ENCODE measurements at regions not wholly inside any gene's neighbourhood (a gene's known extent, or its start where the extent isn't known, plus 50 kb on each side); places are given as distances from the start of the nearest gene placed in this dataset.
"Not testable (repeated sequence)": the region's sequence is repeated elsewhere in the genome, so short reads cannot be mapped to it uniquely, and the experiment has no call there.

GRCh38 chr7:153110606-153111005, 351.1 kb downstream of the ACTR3B start:
- H3K4me3 Mint-ChIP-seq (ENCODE audit: unreplicated experiment) = no peak overlapping the region
- no peak for DNase-seq (ENCODE audit: unreplicated experiment)
- no TSS peak for BruUV-seq (replicated peaks)
- no peak overlapping the region for H3K27ac Mint-ChIP-seq (ENCODE audit: low read depth, unreplicated experiment)
- H3K36me3 Mint-ChIP-seq (ENCODE audit: insufficient read depth, unreplicated experiment) = no peaks in the 10 kb centered on the region
- no peak for TF ChIP-seq CTCF (IDR thresholded peaks at IDR 0.05; ENCODE audit: unreplicated experiment)
- ChIA-PET CTCF (no interaction called here), POLR2A (no interaction called here)
- no peaks in the 10 kb centered on the region for H3K27me3 Mint-ChIP-seq (ENCODE audit: insufficient read depth, unreplicated experiment)
- intact Hi-C loops (cut with micrococcal nuclease) = no loop called here
- no peaks in the 10 kb centered on the region for H3K4me1 Mint-ChIP-seq (ENCODE audit: insufficient read depth, unreplicated experiment)
- H3K9me3 Mint-ChIP-seq (ENCODE audit: unreplicated experiment) = no peaks in the 10 kb centered on the region

GRCh38 chr7:153122255-153122654, 362.7 kb downstream of the ACTR3B start:
- H3K4me3 Mint-ChIP-seq (ENCODE audit: unreplicated experiment); H3K9me3 Mint-ChIP-seq (ENCODE audit: unreplicated experiment); intact Hi-C loops (cut with micrococcal nuclease); POLR2A ChIA-PET; H3K36me3 Mint-ChIP-seq (ENCODE audit: insufficient read depth, unreplicated experiment); H3K4me1 Mint-ChIP-seq (ENCODE audit: insufficient read depth, unreplicated experiment); H3K27ac Mint-ChIP-seq (ENCODE audit: low read depth, unreplicated experiment); CTCF ChIA-PET; H3K27me3 Mint-ChIP-seq (ENCODE audit: insufficient read depth, unreplicated experiment); BruUV-seq (replicated peaks); DNase-seq (ENCODE audit: unreplicated experiment): not testable (repeated sequence)

GRCh38 chr7:153130052-153130451, 370.5 kb downstream of the ACTR3B start:
- BruUV-seq (replicated peaks) = no TSS peak
- DNase-seq (ENCODE audit: unreplicated experiment) = no peak
- H3K9me3 Mint-ChIP-seq (ENCODE audit: unreplicated experiment) = peaks cover 19% of the 10 kb centered on the region
- H3K27ac Mint-ChIP-seq (ENCODE audit: low read depth, unreplicated experiment) = no peak overlapping the region
- POLR2A ChIA-PET = no interaction called here
- H3K36me3 Mint-ChIP-seq (ENCODE audit: insufficient read depth, unreplicated experiment) = no peaks in the 10 kb centered on the region
- no peaks in the 10 kb centered on the region for H3K27me3 Mint-ChIP-seq (ENCODE audit: insufficient read depth, unreplicated experiment)
- CTCF ChIA-PET = no interaction called here
- no peak for TF ChIP-seq CTCF (IDR thresholded peaks at IDR 0.05; ENCODE audit: unreplicated experiment)
- no peaks in the 10 kb centered on the region for H3K4me1 Mint-ChIP-seq (ENCODE audit: insufficient read depth, unreplicated experiment)
- no peak overlapping the region for H3K4me3 Mint-ChIP-seq (ENCODE audit: unreplicated experiment)
- intact Hi-C loops (cut with micrococcal nuclease) = no loop called here

- ChIA-PET POLR2A (no interaction called here), CTCF (no interaction called here)
- no peak for TF ChIP-seq CTCF (IDR thresholded peaks at IDR 0.05; ENCODE audit: unreplicated experiment)
- no peak for DNase-seq (ENCODE audit: unreplicated experiment)
- Mint-ChIP-seq H3K9me3 (ENCODE audit: unreplicated experiment) (peaks cover 6% of the 10 kb centered on the region), H3K27me3 (ENCODE audit: insufficient read depth, unreplicated experiment) (no peaks in the 10 kb centered on the region), H3K4me3 (ENCODE audit: unreplicated experiment) (no peak overlapping the region), H3K36me3 (ENCODE audit: insufficient read depth, unreplicated experiment) (peaks cover 7% of the 10 kb centered on the region), H3K27ac (ENCODE audit: low read depth, unreplicated experiment) (no peak overlapping the region), H3K4me1 (ENCODE audit: insufficient read depth, unreplicated experiment) (peaks cover 4% of the 10 kb centered on the region)
- no TSS peak for BruUV-seq (replicated peaks)
- intact Hi-C loops (cut with micrococcal nuclease) = no loop called here
Measured at GRCh38 chr7:153151766-153152165, 392.2 kb downstream of the ACTR3B start.

GRCh38 chr7:153152801-153153422, 393.4 kb downstream of the ACTR3B start:
- intact Hi-C loops (cut with micrococcal nuclease) = no loop called here
- Mint-ChIP-seq H3K27me3 (ENCODE audit: insufficient read depth, unreplicated experiment) (no peaks in the 10 kb centered on the region), H3K9me3 (ENCODE audit: unreplicated experiment) (peaks cover 4% of the 10 kb centered on the region), H3K4me3 (ENCODE audit: unreplicated experiment) (no peak overlapping the region), H3K27ac (ENCODE audit: low read depth, unreplicated experiment) (no peak overlapping the region), H3K36me3 (ENCODE audit: insufficient read depth, unreplicated experiment) (peaks cover 5% of the 10 kb centered on the region), H3K4me1 (ENCODE audit: insufficient read depth, unreplicated experiment) (peaks cover 4% of the 10 kb centered on the region)
- TF ChIP-seq CTCF (IDR thresholded peaks at IDR 0.05; ENCODE audit: unreplicated experiment) = no peak
- ChIA-PET POLR2A (no interaction called here), CTCF (interaction anchor here (0.6 kb wide), 1 partner anchor 62 kb away, joined by 3 read pairs; no protein-coding TSS in a partner anchor)
- BruUV-seq (replicated peaks) = no TSS peak
- no peak for DNase-seq (ENCODE audit: unreplicated experiment)
